ENCODE measurements at regions not wholly inside any gene's neighbourhood (a gene's known extent, or its start where the extent isn't known, plus 50 kb on each side); places are given as distances from the start of the nearest gene placed in this dataset.

GRCh38 chr5:1687301-1687970, 112.2 kb downstream of the MRPL36 start:
- Mint-ChIP-seq H3K4me3 (no peak overlapping the region), H3K27ac (no peak overlapping the region), H3K27me3 (ENCODE audit: insufficient read depth) (peaks cover 9% of the 10 kb centered on the region), H3K4me1 (ENCODE audit: low read depth) (no peaks in the 10 kb centered on the region), H3K36me3 (ENCODE audit: low read depth) (no peaks in the 10 kb centered on the region), H3K9me3 (no peaks in the 10 kb centered on the region)
- intact Hi-C loops (cut with micrococcal nuclease), result no loop called here
- DNase-seq (ENCODE audit: low spot score), result no peak

DNA sequence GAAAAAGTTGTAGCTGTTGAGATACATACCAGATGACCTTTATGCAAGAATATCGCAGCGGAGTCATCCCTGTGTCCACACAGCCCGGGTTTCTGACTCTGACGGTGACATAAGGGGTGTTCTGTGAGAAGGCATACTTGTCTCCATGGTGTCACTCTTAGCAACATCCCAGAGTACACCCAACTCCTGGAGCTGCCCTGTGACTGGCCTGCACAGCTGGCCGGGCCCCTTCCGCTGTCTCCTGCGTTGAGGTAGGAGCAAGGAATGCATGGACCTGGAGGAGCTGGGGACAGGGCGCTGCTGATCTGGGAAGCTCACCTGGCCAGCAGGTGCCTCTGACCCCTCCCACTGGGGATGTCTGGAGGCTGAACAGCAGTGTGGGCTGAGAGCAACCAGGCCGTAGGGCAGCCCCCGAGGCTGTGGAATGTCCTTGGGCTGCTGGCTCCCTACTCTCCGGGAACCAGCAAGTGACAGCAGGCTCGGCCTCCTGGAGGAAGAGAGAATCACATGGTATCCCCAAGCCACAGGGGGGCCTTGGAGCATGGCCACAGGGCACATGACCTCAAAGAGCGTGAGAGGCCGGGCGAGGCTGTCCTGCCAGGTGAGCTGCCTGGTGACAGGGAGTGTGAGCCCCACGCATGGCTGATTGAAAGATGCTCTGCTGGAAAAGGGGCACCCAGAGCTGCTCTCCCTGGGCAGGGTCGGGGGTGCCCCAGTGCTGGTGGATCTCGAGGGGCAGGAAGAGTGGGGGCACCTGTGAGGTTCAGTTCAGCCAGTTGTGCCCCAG, 113.4 kb downstream of the MRPL36 start:
- no peaks in the 10 kb centered on the region for H3K36me3 Mint-ChIP-seq (ENCODE audit: low read depth)
- H3K4me3 Mint-ChIP-seq, result no peak overlapping the region
- H3K9me3 Mint-ChIP-seq, result no peaks in the 10 kb centered on the region
- H3K27ac Mint-ChIP-seq, result no peak overlapping the region
- DNase-seq (ENCODE audit: low spot score), result no peak
- peaks cover 5% of the 10 kb centered on the region for H3K27me3 Mint-ChIP-seq (ENCODE audit: insufficient read depth)
- no peaks in the 10 kb centered on the region for H3K4me1 Mint-ChIP-seq (ENCODE audit: low read depth)
- intact Hi-C loops (cut with micrococcal nuclease), result no loop called here

GRCh38 chr5:1685066-1685465, 114.6 kb downstream of the MRPL36 start:
- intact Hi-C loops (cut with micrococcal nuclease), result no loop called here
- Mint-ChIP-seq H3K4me1 (ENCODE audit: low read depth) (no peaks in the 10 kb centered on the region), H3K4me3 (no peak overlapping the region), H3K27ac (no peak overlapping the region), H3K36me3 (ENCODE audit: low read depth) (no peaks in the 10 kb centered on the region), H3K9me3 (no peaks in the 10 kb centered on the region), H3K27me3 (ENCODE audit: insufficient read depth) (peaks cover 3% of the 10 kb centered on the region)
- DNase-seq (ENCODE audit: low spot score), result no peak

DNA sequence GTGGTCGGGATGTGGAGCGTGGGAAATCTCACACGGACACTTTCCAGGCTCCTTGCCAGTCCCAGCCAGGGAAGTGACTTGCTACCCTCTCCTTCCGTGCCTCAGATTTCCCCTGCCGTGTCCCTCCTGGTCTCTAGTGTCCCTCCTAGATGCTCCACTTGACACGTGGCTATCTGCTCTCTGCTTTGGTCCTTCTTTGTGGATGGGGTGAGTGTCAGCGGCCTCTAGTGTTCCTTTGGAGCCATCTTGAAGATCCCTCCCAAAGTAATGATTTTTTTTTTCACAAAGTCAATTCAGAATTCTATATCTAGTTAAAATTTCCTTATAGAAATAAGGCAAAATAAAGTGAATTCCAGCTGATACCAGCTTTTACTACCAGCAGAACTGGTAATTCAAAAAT, 117.7 kb downstream of the MRPL36 start:
- no peaks in the 10 kb centered on the region for H3K36me3 Mint-ChIP-seq (ENCODE audit: low read depth)
- no peak for DNase-seq (ENCODE audit: low spot score)
- no peak overlapping the region for H3K27ac Mint-ChIP-seq
- no peaks in the 10 kb centered on the region for H3K4me1 Mint-ChIP-seq (ENCODE audit: low read depth)
- H3K9me3 Mint-ChIP-seq, result no peaks in the 10 kb centered on the region
- intact Hi-C loops (cut with micrococcal nuclease), result no loop called here
- H3K4me3 Mint-ChIP-seq, result no peak overlapping the region
- peaks cover 27% of the 10 kb centered on the region for H3K27me3 Mint-ChIP-seq (ENCODE audit: insufficient read depth)

- Mint-ChIP-seq H3K36me3 (ENCODE audit: low read depth) (no peaks in the 10 kb centered on the region), H3K4me3 (no peak overlapping the region), H3K9me3 (no peaks in the 10 kb centered on the region), H3K4me1 (ENCODE audit: low read depth) (no peaks in the 10 kb centered on the region), H3K27ac (no peak overlapping the region), H3K27me3 (ENCODE audit: insufficient read depth) (peaks cover 69% of the 10 kb centered on the region)
- intact Hi-C loops (cut with micrococcal nuclease), result no loop called here
- no peak for DNase-seq (ENCODE audit: low spot score)
Observed at GRCh38 chr5:1673042-1673677, 126.5 kb downstream of the MRPL36 start.

- Mint-ChIP-seq H3K4me1 (ENCODE audit: low read depth) (no peaks in the 10 kb centered on the region), H3K9me3 (no peaks in the 10 kb centered on the region), H3K4me3 (no peak overlapping the region), H3K36me3 (ENCODE audit: low read depth) (no peaks in the 10 kb centered on the region), H3K27me3 (ENCODE audit: insufficient read depth) (peaks cover 64% of the 10 kb centered on the region), H3K27ac (no peak overlapping the region)
- DNase-seq (ENCODE audit: low spot score), result no peak
- intact Hi-C loops (cut with micrococcal nuclease), result no loop called here
Observed at GRCh38 chr5:1672396-1672795, 127.2 kb downstream of the MRPL36 start.

- intact Hi-C loops (cut with micrococcal nuclease), result no loop called here
- Mint-ChIP-seq H3K4me3 (no peak overlapping the region), H3K27me3 (ENCODE audit: insufficient read depth) (peaks cover 60% of the 10 kb centered on the region), H3K36me3 (ENCODE audit: low read depth) (no peaks in the 10 kb centered on the region), H3K4me1 (ENCODE audit: low read depth) (no peaks in the 10 kb centered on the region), H3K9me3 (no peaks in the 10 kb centered on the region), H3K27ac (no peak overlapping the region)
- DNase-seq (ENCODE audit: low spot score), result no peak
Observed at GRCh38 chr5:1671351-1671750, 128.3 kb downstream of the MRPL36 start.

DNA sequence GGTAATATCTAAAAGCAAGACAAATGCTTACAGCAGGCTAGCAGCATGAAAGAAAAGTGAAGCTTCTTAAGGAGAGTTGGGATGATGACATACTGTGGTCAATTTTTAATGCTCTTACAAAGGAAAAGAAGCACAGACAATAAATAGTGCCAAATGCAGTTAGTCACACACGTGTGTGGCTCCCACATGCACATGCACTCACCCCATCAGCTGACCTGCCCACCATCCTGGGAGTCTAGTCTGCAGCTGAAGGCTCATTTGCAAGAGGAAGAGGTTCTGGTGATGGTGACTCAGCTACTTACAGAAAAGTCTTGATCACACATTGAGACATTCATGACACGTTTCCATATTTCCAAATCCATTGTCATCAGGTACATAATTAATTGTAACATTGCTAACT, 129.3 kb downstream of the MRPL36 start:
- intact Hi-C loops (cut with micrococcal nuclease), result no loop called here
- Mint-ChIP-seq H3K9me3 (no peaks in the 10 kb centered on the region), H3K27me3 (ENCODE audit: insufficient read depth) (peaks cover 68% of the 10 kb centered on the region), H3K4me1 (ENCODE audit: low read depth) (no peaks in the 10 kb centered on the region), H3K4me3 (no peak overlapping the region), H3K27ac (no peak overlapping the region), H3K36me3 (ENCODE audit: low read depth) (no peaks in the 10 kb centered on the region)
- DNase-seq (ENCODE audit: low spot score), result no peak

- intact Hi-C loops (cut with micrococcal nuclease), result no loop called here
- no peak overlapping the region for H3K27ac Mint-ChIP-seq
- H3K4me3 Mint-ChIP-seq, result no peak overlapping the region
- H3K4me1 Mint-ChIP-seq (ENCODE audit: low read depth), result no peaks in the 10 kb centered on the region
- DNase-seq (ENCODE audit: low spot score), result no peak
- H3K27me3 Mint-ChIP-seq (ENCODE audit: insufficient read depth), result peaks cover 69% of the 10 kb centered on the region
- H3K36me3 Mint-ChIP-seq (ENCODE audit: low read depth), result no peaks in the 10 kb centered on the region
- no peaks in the 10 kb centered on the region for H3K9me3 Mint-ChIP-seq
Observed at GRCh38 chr5:1669276-1670155, 130.1 kb downstream of the MRPL36 start.

DNA sequence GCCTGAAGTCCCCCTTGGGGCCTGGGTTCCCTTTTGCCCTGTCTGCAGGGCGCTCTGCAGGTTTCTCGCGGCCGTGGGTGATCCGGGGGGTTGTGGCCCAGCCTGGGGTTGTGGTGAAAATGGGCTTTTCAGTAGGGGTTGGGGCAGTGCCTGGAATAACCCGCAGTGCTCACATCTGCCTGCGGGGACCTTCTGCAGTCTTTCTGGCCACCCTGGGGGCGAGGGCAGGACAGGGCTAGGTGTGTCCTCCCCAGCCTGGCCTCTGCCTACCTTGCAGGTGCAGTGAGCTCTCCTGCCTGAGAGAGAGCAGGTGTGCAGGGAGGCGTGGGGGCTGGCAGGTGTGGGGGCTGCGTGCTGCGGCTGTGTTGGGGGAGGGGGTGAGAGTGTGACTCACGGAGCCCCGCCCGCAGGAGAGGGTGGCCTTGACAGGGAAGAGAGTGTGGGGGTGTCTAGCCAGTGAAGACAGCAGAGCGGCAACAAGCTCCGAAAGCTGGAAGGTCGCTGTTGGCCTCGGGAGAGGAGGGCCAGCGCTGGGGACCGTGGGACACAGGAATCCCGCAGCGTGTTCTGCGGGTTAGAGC, 131.4 kb downstream of the MRPL36 start:
- H3K9me3 Mint-ChIP-seq, result no peaks in the 10 kb centered on the region
- no peak for DNase-seq (ENCODE audit: low spot score)
- peaks cover 61% of the 10 kb centered on the region for H3K27me3 Mint-ChIP-seq (ENCODE audit: insufficient read depth)
- no peaks in the 10 kb centered on the region for H3K36me3 Mint-ChIP-seq (ENCODE audit: low read depth)
- H3K4me3 Mint-ChIP-seq, result no peak overlapping the region
- H3K4me1 Mint-ChIP-seq (ENCODE audit: low read depth), result no peaks in the 10 kb centered on the region
- intact Hi-C loops (cut with micrococcal nuclease), result no loop called here
- no peak overlapping the region for H3K27ac Mint-ChIP-seq

- DNase-seq (ENCODE audit: low spot score), result no peak
- no peaks in the 10 kb centered on the region for H3K4me1 Mint-ChIP-seq (ENCODE audit: low read depth)
- no peak overlapping the region for H3K4me3 Mint-ChIP-seq
- H3K27me3 Mint-ChIP-seq (ENCODE audit: insufficient read depth), result peaks cover 58% of the 10 kb centered on the region
- no peaks in the 10 kb centered on the region for H3K36me3 Mint-ChIP-seq (ENCODE audit: low read depth)
- intact Hi-C loops (cut with micrococcal nuclease), result loop anchor here (2.0 kb wide), 1 partner anchor 371 kb away; no protein-coding TSS in a partner anchor
- H3K27ac Mint-ChIP-seq, result no peak overlapping the region
- H3K9me3 Mint-ChIP-seq, result no peaks in the 10 kb centered on the region
Observed at GRCh38 chr5:1667648-1668140, 131.9 kb downstream of the MRPL36 start.
